Endothelial cell (in vitro differentiated cells): ENCODE measurements at regions not wholly inside any gene's neighbourhood (a gene's known extent, or its start where the extent isn't known, plus 50 kb on each side); places are given as distances from the start of the nearest gene placed in this dataset.
"Not testable (repeated sequence)": the region's sequence is repeated elsewhere in the genome, so short reads cannot be mapped to it uniquely, and the experiment has no call there.

Source experiments
- DNase-seq: peaks from one replicate; pipeline ENCODE4 v3.0.0; 2021; ENCODE audit warnings: low spot score
- H3K27ac Mint-ChIP-seq: one replicate; pipeline ENCODE4 v1.8.0; 2021; ENCODE audit warnings: mixed read lengths, inconsistent platforms; ENCODE audit not compliant: unreplicated experiment
- H3K27me3 Mint-ChIP-seq: one replicate; pipeline ENCODE4 v1.8.0; 2021; ENCODE audit warnings: mild to moderate bottlenecking, moderate library complexity, mixed read lengths, inconsistent platforms; ENCODE audit not compliant: unreplicated experiment
- H3K36me3 Mint-ChIP-seq: one replicate; pipeline ENCODE4 v1.8.0; 2021; ENCODE audit warnings: mild to moderate bottlenecking, low read depth, mixed read lengths, inconsistent platforms; ENCODE audit not compliant: unreplicated experiment
- H3K4me1 Mint-ChIP-seq: one replicate; pipeline ENCODE4 v1.8.0; 2021; ENCODE audit warnings: mild to moderate bottlenecking, mixed read lengths, inconsistent platforms; ENCODE audit not compliant: unreplicated experiment
- H3K4me3 Mint-ChIP-seq: one replicate; pipeline ENCODE4 v1.8.0; 2021; ENCODE audit warnings: mild to moderate bottlenecking, mixed read lengths, inconsistent platforms; ENCODE audit not compliant: unreplicated experiment
- H3K9me3 Mint-ChIP-seq: one replicate; pipeline ENCODE4 v1.8.0; 2021; ENCODE audit warnings: mixed read lengths, inconsistent platforms; ENCODE audit not compliant: unreplicated experiment
- CTCF ChIP-seq: fragments of 200-600 bp; sonication (generic); IDR thresholded peaks from one replicate; pipeline ENCODE4 v1.5.0; 2021; ENCODE audit warnings: antibody characterized with exemption; ENCODE audit not compliant: unreplicated experiment

- TF ChIP-seq CTCF = no peak
- Mint-ChIP-seq H3K9me3 (no peaks in the 10 kb centered on the region), H3K4me1 (no peaks in the 10 kb centered on the region), H3K4me3 (no peak overlapping the region), H3K36me3 (no peaks in the 10 kb centered on the region), H3K27me3 (peaks cover 4% of the 10 kb centered on the region), H3K27ac (no peak overlapping the region)
- DNase-seq = no peak
These were observed 186.9 kb downstream of the DIO2 start for GRCh38 chr14:80024417-80024816.

- H3K27ac Mint-ChIP-seq, H3K4me1 Mint-ChIP-seq, DNase-seq, H3K9me3 Mint-ChIP-seq, H3K4me3 Mint-ChIP-seq, H3K36me3 Mint-ChIP-seq, H3K27me3 Mint-ChIP-seq: not testable (repeated sequence)
These were observed 192.8 kb downstream of the DIO2 start for GRCh38 chr14:80018476-80018875.

GRCh38 chr14:80017795-80018194 lies 193.5 kb downstream of the DIO2 start:
- TF ChIP-seq CTCF = no peak
- Mint-ChIP-seq H3K9me3 (no peaks in the 10 kb centered on the region), H3K27ac (no peak overlapping the region), H3K4me3 (no peak overlapping the region), H3K4me1 (no peaks in the 10 kb centered on the region), H3K36me3 (no peaks in the 10 kb centered on the region), H3K27me3 (peaks cover 2% of the 10 kb centered on the region)
- no peak for DNase-seq

GRCh38 chr14:80010245-80010644 lies 201.1 kb downstream of the DIO2 start:
- not testable (repeated sequence) for H3K4me3 Mint-ChIP-seq, H3K36me3 Mint-ChIP-seq, H3K4me1 Mint-ChIP-seq, H3K27me3 Mint-ChIP-seq, H3K9me3 Mint-ChIP-seq, DNase-seq, H3K27ac Mint-ChIP-seq

GRCh38 chr14:80005561-80005960 lies 205.7 kb downstream of the DIO2 start:
- no peaks in the 10 kb centered on the region for H3K4me1 Mint-ChIP-seq
- no peak for DNase-seq
- H3K9me3 Mint-ChIP-seq = no peaks in the 10 kb centered on the region
- H3K27me3 Mint-ChIP-seq = peaks cover 1% of the 10 kb centered on the region
- no peak for TF ChIP-seq CTCF
- H3K27ac Mint-ChIP-seq = no peak overlapping the region
- no peaks in the 10 kb centered on the region for H3K36me3 Mint-ChIP-seq
- H3K4me3 Mint-ChIP-seq = no peak overlapping the region

- no peaks in the 10 kb centered on the region for H3K9me3 Mint-ChIP-seq
- no peak for DNase-seq
- H3K27ac Mint-ChIP-seq = no peak overlapping the region
- TF ChIP-seq CTCF = no peak
- peaks cover 1% of the 10 kb centered on the region for H3K27me3 Mint-ChIP-seq
- H3K4me1 Mint-ChIP-seq = no peaks in the 10 kb centered on the region
- no peaks in the 10 kb centered on the region for H3K36me3 Mint-ChIP-seq
- H3K4me3 Mint-ChIP-seq = no peak overlapping the region
These were observed 206.4 kb downstream of the DIO2 start for GRCh38 chr14:80004871-80005270.
